Activated naive CD8-positive, alpha-beta T cell treated with anti-CD3 and anti-CD28 coated beads, Interleukin-2, amount 50 U/mL, for 24 hours (primary cell): ENCODE measurements at regions not wholly inside any gene's neighbourhood (a gene's known extent, or its start where the extent isn't known, plus 50 kb on each side); places are given as distances from the start of the nearest gene placed in this dataset.

ENCODE experiments used
- ATAC-seq: fragments of 150-1000 bp; cut with Tn5 transposase; one replicate; pipeline ENCODE4 v1.10.0; 2021
- DNase-seq: peaks from one replicate; pipeline ENCODE4 v3.0.0; 2021
- H3K27ac Mint-ChIP-seq: one replicate; pipeline ENCODE4 v1.8.0; 2021; ENCODE audit warnings: mild to moderate bottlenecking, mixed read lengths
- H3K27me3 Mint-ChIP-seq: one replicate; pipeline ENCODE4 v1.8.0; 2021; ENCODE audit warnings: mixed read lengths
- H3K36me3 Mint-ChIP-seq: one replicate; pipeline ENCODE4 v1.8.0; 2021; ENCODE audit warnings: low read depth, mixed read lengths
- H3K4me1 Mint-ChIP-seq: one replicate; pipeline ENCODE4 v1.8.0; 2021; ENCODE audit warnings: mixed read lengths
- H3K4me3 Mint-ChIP-seq: one replicate; pipeline ENCODE4 v1.8.0; 2021; ENCODE audit warnings: mild to moderate bottlenecking, moderate library complexity, mixed read lengths
- H3K9me3 Mint-ChIP-seq: one replicate; pipeline ENCODE4 v1.8.0; 2021; ENCODE audit warnings: mixed read lengths

GRCh38 chr10:3493621-3494020 lies 291.4 kb downstream of the KLF6 start:
- Mint-ChIP-seq H3K27ac (no peak overlapping the region), H3K9me3 (peaks cover 15% of the 10 kb centered on the region), H3K27me3 (peaks cover 22% of the 10 kb centered on the region), H3K4me1 (no peaks in the 10 kb centered on the region), H3K36me3 (no peaks in the 10 kb centered on the region), H3K4me3 (no peak overlapping the region)
- DNase-seq, result no peak
- ATAC-seq, result no peak

- peaks cover 2% of the 10 kb centered on the region for H3K4me1 Mint-ChIP-seq
- H3K27me3 Mint-ChIP-seq, result peaks cover 17% of the 10 kb centered on the region
- DNase-seq, result no peak
- H3K9me3 Mint-ChIP-seq, result peaks cover 19% of the 10 kb centered on the region
- no peak overlapping the region for H3K4me3 Mint-ChIP-seq
- no peak for ATAC-seq
- H3K27ac Mint-ChIP-seq, result no peak overlapping the region
- peaks cover 2% of the 10 kb centered on the region for H3K36me3 Mint-ChIP-seq
These were observed 293.4 kb downstream of the KLF6 start for GRCh38 chr10:3491571-3491970.

DNA sequence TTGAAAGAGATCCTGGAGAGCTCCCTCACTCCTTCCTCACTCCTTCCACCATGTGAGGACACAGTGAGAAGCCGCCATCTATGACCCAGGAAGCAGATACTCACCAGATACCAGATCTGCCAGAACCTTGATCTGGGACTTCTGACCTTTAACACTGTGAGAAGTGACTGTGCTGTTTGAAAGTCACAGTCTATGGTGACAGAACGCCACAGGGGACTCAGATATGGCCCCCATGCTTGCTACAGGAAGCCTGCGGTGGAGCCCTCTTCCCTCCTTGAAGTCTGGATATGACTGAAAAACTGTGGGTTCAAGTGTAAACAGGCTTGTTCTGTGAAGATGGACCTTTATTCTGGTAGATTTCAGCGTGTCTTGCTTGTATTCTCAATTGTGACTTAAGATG lies 297.8 kb downstream of the KLF6 start:
- no peak overlapping the region for H3K4me3 Mint-ChIP-seq
- H3K4me1 Mint-ChIP-seq, result peaks cover 24% of the 10 kb centered on the region
- peak; percentile 57 for ATAC-seq
- no peak for DNase-seq
- H3K27me3 Mint-ChIP-seq, result peaks cover 5% of the 10 kb centered on the region
- no peak overlapping the region for H3K27ac Mint-ChIP-seq
- H3K36me3 Mint-ChIP-seq, result peaks cover 2% of the 10 kb centered on the region
- H3K9me3 Mint-ChIP-seq, result peaks cover 19% of the 10 kb centered on the region

- Mint-ChIP-seq H3K9me3 (peaks cover 19% of the 10 kb centered on the region), H3K36me3 (peaks cover 2% of the 10 kb centered on the region), H3K27me3 (peaks cover 2% of the 10 kb centered on the region), H3K4me3 (no peak overlapping the region), H3K4me1 (peaks cover 29% of the 10 kb centered on the region), H3K27ac (no peak overlapping the region)
- DNase-seq (no peak), ATAC-seq (no peak)
These were observed 298.5 kb downstream of the KLF6 start for GRCh38 chr10:3486346-3487065.

- Mint-ChIP-seq H3K27ac (no peak overlapping the region), H3K36me3 (peaks cover 2% of the 10 kb centered on the region), H3K4me3 (peak overlapping the region; percentile 1), H3K9me3 (peaks cover 19% of the 10 kb centered on the region), H3K27me3 (no peaks in the 10 kb centered on the region), H3K4me1 (peaks cover 29% of the 10 kb centered on the region)
- no peak for DNase-seq
- ATAC-seq, result no peak
These were observed 299.8 kb downstream of the KLF6 start for GRCh38 chr10:3485057-3485686.

- DNase-seq (no peak), ATAC-seq (no peak)
- Mint-ChIP-seq H3K4me1 (peaks cover 29% of the 10 kb centered on the region), H3K36me3 (peaks cover 2% of the 10 kb centered on the region), H3K27me3 (no peaks in the 10 kb centered on the region), H3K27ac (no peak overlapping the region), H3K4me3 (no peak overlapping the region), H3K9me3 (peaks cover 12% of the 10 kb centered on the region)
These were observed 300.5 kb downstream of the KLF6 start for GRCh38 chr10:3484306-3485056.

GRCh38 chr10:3482200-3482993 lies 302.6 kb downstream of the KLF6 start:
- H3K36me3 Mint-ChIP-seq, result no peaks in the 10 kb centered on the region
- H3K27me3 Mint-ChIP-seq, result no peaks in the 10 kb centered on the region
- DNase-seq, result no peak
- peaks cover 34% of the 10 kb centered on the region for H3K4me1 Mint-ChIP-seq
- peak; percentile 30 for ATAC-seq
- no peak overlapping the region for H3K4me3 Mint-ChIP-seq
- no peak overlapping the region for H3K27ac Mint-ChIP-seq
- H3K9me3 Mint-ChIP-seq, result no peaks in the 10 kb centered on the region

GRCh38 chr10:3481496-3481895 lies 303.5 kb downstream of the KLF6 start:
- Mint-ChIP-seq H3K4me1 (peaks cover 33% of the 10 kb centered on the region), H3K27me3 (peaks cover 2% of the 10 kb centered on the region), H3K4me3 (no peak overlapping the region), H3K9me3 (no peaks in the 10 kb centered on the region), H3K27ac (no peak overlapping the region), H3K36me3 (no peaks in the 10 kb centered on the region)
- no peak for DNase-seq
- no peak for ATAC-seq

DNA sequence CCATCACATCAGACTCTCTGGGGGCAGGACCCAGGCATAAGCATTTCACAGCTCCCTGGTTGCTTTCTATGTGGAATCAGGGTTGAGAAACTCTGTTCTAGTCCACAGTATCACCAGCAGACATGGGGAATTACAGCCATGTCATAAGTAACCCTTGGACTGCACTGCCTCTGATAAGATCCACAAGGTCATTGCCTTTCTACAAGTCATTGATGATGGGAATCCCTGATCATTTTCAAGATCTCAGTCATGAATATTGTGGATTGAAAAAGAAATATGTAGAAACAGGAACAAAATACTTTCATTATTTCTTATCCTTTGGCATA lies 304.1 kb downstream of the KLF6 start:
- no peak overlapping the region for H3K4me3 Mint-ChIP-seq
- no peaks in the 10 kb centered on the region for H3K9me3 Mint-ChIP-seq
- peaks cover 33% of the 10 kb centered on the region for H3K4me1 Mint-ChIP-seq
- DNase-seq (no peak), ATAC-seq (no peak)
- peaks cover 3% of the 10 kb centered on the region for H3K27me3 Mint-ChIP-seq
- H3K36me3 Mint-ChIP-seq, result no peaks in the 10 kb centered on the region
- no peak overlapping the region for H3K27ac Mint-ChIP-seq

DNA sequence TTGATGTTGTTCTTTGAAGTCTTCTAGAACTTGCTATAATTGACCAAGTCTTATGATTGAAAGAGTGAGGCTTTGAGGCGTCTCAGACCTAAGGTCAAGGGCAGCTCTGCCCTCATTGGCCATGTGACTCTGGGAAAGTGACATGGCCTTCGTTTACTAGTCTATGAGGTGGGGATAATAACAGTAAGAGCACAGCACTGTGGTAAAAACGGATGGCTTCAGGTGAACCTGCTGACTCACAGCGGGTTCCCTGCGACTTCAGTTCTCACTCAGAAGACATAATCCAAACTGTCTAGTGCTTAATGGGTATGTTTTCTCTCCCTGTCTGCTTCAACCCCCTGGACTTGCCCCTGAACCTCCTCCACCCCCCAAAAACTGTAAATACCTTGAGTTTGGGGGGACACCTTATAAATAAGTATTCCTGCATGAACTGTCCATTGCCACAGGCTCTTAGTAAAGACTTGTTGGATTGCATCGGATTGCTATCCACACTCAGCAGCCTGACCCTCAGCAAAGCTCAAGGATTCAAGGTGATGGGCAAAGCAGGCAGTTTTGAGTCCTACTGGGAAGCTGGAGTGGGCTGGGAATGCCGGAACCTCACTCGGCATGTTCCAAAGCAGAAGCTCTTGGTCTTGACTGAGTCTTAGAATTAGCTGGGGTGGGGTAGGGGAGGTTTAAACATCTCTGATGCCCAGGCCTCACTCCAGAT lies 304.6 kb downstream of the KLF6 start:
- Mint-ChIP-seq H3K4me3 (no peak overlapping the region), H3K9me3 (no peaks in the 10 kb centered on the region), H3K27ac (no peak overlapping the region), H3K36me3 (no peaks in the 10 kb centered on the region), H3K4me1 (peaks cover 30% of the 10 kb centered on the region), H3K27me3 (peaks cover 7% of the 10 kb centered on the region)
- DNase-seq (no peak), ATAC-seq (peak; percentile 34)

DNA sequence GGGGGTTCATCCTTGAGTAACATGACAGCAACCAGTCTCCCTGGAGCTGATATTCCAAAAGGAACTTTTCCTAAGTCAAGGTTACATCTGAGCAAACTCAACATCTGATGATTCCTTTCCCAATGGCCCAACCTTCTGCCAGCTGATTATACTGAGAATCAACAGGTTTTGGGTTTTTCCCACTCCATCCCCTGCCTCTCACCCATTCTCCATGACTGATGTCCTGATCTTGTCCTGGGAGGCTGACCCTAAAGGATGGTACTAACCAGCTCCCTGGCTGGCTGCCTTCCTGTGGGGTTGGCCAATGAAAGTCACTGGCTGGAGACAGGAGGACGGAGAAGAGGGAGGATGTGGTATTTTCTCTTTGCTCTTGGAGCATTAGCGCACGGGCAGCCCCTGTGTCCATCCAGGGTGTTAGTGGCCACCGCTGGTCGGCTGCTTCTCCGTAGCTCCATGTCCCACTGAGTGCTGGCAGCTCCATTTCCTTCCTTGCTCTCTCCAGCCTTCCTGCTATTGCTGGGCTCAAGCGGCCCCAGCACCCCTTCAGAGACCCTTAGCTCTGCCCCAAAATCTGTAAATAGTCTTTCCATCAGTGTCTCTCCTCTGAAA lies 306.2 kb upstream of the PITRM1 start:
- Mint-ChIP-seq H3K36me3 (no peaks in the 10 kb centered on the region), H3K4me1 (peaks cover 19% of the 10 kb centered on the region), H3K4me3 (no peak overlapping the region), H3K9me3 (no peaks in the 10 kb centered on the region), H3K27me3 (peaks cover 7% of the 10 kb centered on the region), H3K27ac (no peak overlapping the region)
- ATAC-seq (no peak), DNase-seq (no peak)

- Mint-ChIP-seq H3K36me3 (no peaks in the 10 kb centered on the region), H3K9me3 (no peaks in the 10 kb centered on the region), H3K4me1 (peaks cover 22% of the 10 kb centered on the region), H3K4me3 (no peak overlapping the region), H3K27me3 (peaks cover 9% of the 10 kb centered on the region), H3K27ac (no peak overlapping the region)
- DNase-seq, result no peak
- ATAC-seq, result no peak
These were observed 305.6 kb upstream of the PITRM1 start for GRCh38 chr10:3478153-3478552.

- Mint-ChIP-seq H3K4me3 (no peak overlapping the region), H3K36me3 (no peaks in the 10 kb centered on the region), H3K4me1 (peaks cover 25% of the 10 kb centered on the region), H3K27ac (no peak overlapping the region), H3K27me3 (peaks cover 9% of the 10 kb centered on the region), H3K9me3 (no peaks in the 10 kb centered on the region)
- DNase-seq (no peak), ATAC-seq (peak; percentile 12)
These were observed 305.1 kb upstream of the PITRM1 start for GRCh38 chr10:3477683-3478082.
